OCI-LY3 (cell line): ENCODE measurements at regions not wholly inside any gene's neighbourhood (a gene's known extent, or its start where the extent isn't known, plus 50 kb on each side); places are given as distances from the start of the nearest gene placed in this dataset.

Experiments used
- EZH2phosphoT487 ChIP-seq: fragments of 200-600 bp; shearing (Covaris generic); IDR thresholded peaks from 2 replicates; pipeline ENCODE4 v1.6.1; 2018; ENCODE audit warnings: antibody characterized with exemption, mixed run types, low read depth
- TF ChIP-seq, protein P1 (sequence below): fragments of 200-600, 300-600 bp; sonication (generic); IDR thresholded peaks from 2 replicates; pipeline ENCODE4 v1.5.1; 2014; ENCODE audit warnings: antibody characterized with exemption, low read length, low read depth

- TF ChIP-seq, protein P1, sequence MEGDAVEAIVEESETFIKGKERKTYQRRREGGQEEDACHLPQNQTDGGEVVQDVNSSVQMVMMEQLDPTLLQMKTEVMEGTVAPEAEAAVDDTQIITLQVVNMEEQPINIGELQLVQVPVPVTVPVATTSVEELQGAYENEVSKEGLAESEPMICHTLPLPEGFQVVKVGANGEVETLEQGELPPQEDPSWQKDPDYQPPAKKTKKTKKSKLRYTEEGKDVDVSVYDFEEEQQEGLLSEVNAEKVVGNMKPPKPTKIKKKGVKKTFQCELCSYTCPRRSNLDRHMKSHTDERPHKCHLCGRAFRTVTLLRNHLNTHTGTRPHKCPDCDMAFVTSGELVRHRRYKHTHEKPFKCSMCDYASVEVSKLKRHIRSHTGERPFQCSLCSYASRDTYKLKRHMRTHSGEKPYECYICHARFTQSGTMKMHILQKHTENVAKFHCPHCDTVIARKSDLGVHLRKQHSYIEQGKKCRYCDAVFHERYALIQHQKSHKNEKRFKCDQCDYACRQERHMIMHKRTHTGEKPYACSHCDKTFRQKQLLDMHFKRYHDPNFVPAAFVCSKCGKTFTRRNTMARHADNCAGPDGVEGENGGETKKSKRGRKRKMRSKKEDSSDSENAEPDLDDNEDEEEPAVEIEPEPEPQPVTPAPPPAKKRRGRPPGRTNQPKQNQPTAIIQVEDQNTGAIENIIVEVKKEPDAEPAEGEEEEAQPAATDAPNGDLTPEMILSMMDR, result no peak
- TF ChIP-seq EZH2phosphoT487, result no peak
Observed at GRCh38 chr3:82229397-82229796, 468.0 kb upstream of the GBE1 start.
